OCI-LY7 (cell line): ENCODE measurements at regions not wholly inside any gene's neighbourhood (a gene's known extent, or its start where the extent isn't known, plus 50 kb on each side); places are given as distances from the start of the nearest gene placed in this dataset.

Experiments
- BruUV-seq: library from RNA; stranded (reverse); fragments of 400-500 nt; replicated peaks from 2 replicates; lab custom pipeline; 2021; lab: Mats Ljungman, UMichigan
- CTCF ChIA-PET: fragments of 300-600 bp; sonication (Branson Sonifier 250); formaldehyde crosslinking; loops from one replicate; lab custom pipeline; 2022; ENCODE audit warnings: antibody characterized with exemption; ENCODE audit not compliant: unreplicated experiment; lab: Charles Lee
- POLR2A ChIA-PET: fragments of 300-600 bp; sonication (Branson Sonifier 250); formaldehyde crosslinking; loops from one replicate; lab custom pipeline; 2022; ENCODE audit warnings: antibody characterized with exemption; lab: Charles Lee
- DNase-seq: peaks from one replicate; pipeline ENCODE4 v3.0.0-alpha.2; 2015; ENCODE audit warnings: low spot score
- H2AFZ ChIP-seq: fragments of 200-600 bp; sonication (generic), shearing (Covaris generic); 2 replicates; pipeline ENCODE4 v1.6.1; 2014; ENCODE audit warnings: mild to moderate bottlenecking, antibody characterized with exemption, low read length, moderate library complexity
- H3K27ac ChIP-seq: fragments of 200-600 bp; sonication (generic); 2 replicates; pipeline ENCODE4 v1.5.1; 2014; ENCODE audit warnings: mixed run types, low read depth, mild to moderate bottlenecking, moderate library complexity, low read length, inconsistent platforms; ENCODE audit not compliant: poor library complexity, severe bottlenecking
- H3K36me3 ChIP-seq: fragments of 200-600 bp; sonication (generic); 2 replicates; pipeline ENCODE4 v1.6.1; 2014; ENCODE audit warnings: mild to moderate bottlenecking, antibody characterized with exemption, low read length, moderate library complexity, mixed read lengths; ENCODE audit not compliant: insufficient read depth
- H3K4me1 ChIP-seq: fragments of 200-600 bp; sonication (generic); 2 replicates; pipeline ENCODE4 v1.5.1; 2014; ENCODE audit warnings: mild to moderate bottlenecking, low read length; ENCODE audit not compliant: insufficient read depth, poor library complexity, severe bottlenecking
- H3K4me2 ChIP-seq: fragments of 200-600 bp; sonication (generic); 2 replicates; pipeline ENCODE4 v1.6.1; 2014; ENCODE audit warnings: mild to moderate bottlenecking, low read length
- H3K4me3 ChIP-seq: fragments of 200-600 bp; sonication (generic); 2 replicates; pipeline ENCODE4 v1.5.1; 2014; ENCODE audit warnings: mild to moderate bottlenecking, low read depth, low read length; ENCODE audit not compliant: poor library complexity, severe bottlenecking
- H3K79me2 ChIP-seq: fragments of 200-600 bp; sonication (generic); 2 replicates; pipeline ENCODE4 v1.6.1; 2016; ENCODE audit warnings: low read depth, mild to moderate bottlenecking, low read length, moderate library complexity, mixed read lengths; ENCODE audit not compliant: insufficient read depth
- H3K9me2 ChIP-seq: fragments of 200-600 bp; sonication (generic); 2 replicates; pipeline ENCODE4 v1.6.1; 2016; ENCODE audit warnings: mild to moderate bottlenecking, low read length, mixed read lengths; ENCODE audit not compliant: insufficient read depth
- H3K9me3 ChIP-seq: fragments of 200-600 bp; sonication (generic); 2 replicates; pipeline ENCODE4 v1.6.1; 2014; ENCODE audit warnings: mild to moderate bottlenecking, mixed run types, low read length, mixed read lengths
- H4K20me1 ChIP-seq: fragments of 200-600 bp; sonication (generic); 2 replicates; pipeline ENCODE4 v1.6.1; 2014; ENCODE audit warnings: mild to moderate bottlenecking, antibody characterized with exemption, low read length, moderate library complexity, mixed read lengths; ENCODE audit not compliant: insufficient read depth
- CTCF ChIP-seq: fragments of 200-600 bp; sonication (generic); conservative IDR thresholded peaks from 2 replicates; pipeline ENCODE4 v1.5.1; 2014; ENCODE audit warnings: mild to moderate bottlenecking, antibody characterized with exemption, low read length, moderate library complexity, mixed read lengths
- EZH2phosphoT487 ChIP-seq: fragments of 200-600 bp; sonication (generic); IDR thresholded peaks from 2 replicates; pipeline ENCODE4 v1.6.1; 2018; ENCODE audit warnings: low read depth, borderline replicate concordance, mild to moderate bottlenecking, mixed run types, antibody characterized with exemption, low read length, moderate library complexity, mixed read lengths
- intact Hi-C: fragments of 100-400 bp; cut with micrococcal nuclease; formaldehyde crosslinking; loops from one replicate; pipeline ENCODE4 v1.10.0; 2022; ENCODE audit not compliant: unreplicated experiment

- Histone ChIP-seq H4K20me1 (no peaks in the 10 kb centered on the region), H3K27ac (no peak overlapping the region), H3K9me2 (no peaks in the 10 kb centered on the region), H3K36me3 (no peaks in the 10 kb centered on the region), H2AFZ (no peak overlapping the region), H3K9me3 (no peaks in the 10 kb centered on the region), H3K4me3 (no peak overlapping the region), H3K4me2 (no peak overlapping the region), H3K79me2 (no peaks in the 10 kb centered on the region), H3K4me1 (no peaks in the 10 kb centered on the region)
- TF ChIP-seq EZH2phosphoT487 (no peak), CTCF (no peak)
- POLR2A ChIA-PET: interaction anchor here (0.7 kb wide), 1 partner anchor 999 kb away, joined by 3 read pairs; no protein-coding TSS in a partner anchor
- no peak for DNase-seq
- CTCF ChIA-PET: no interaction called here
- no TSS peak for BruUV-seq
- intact Hi-C loops: no loop called here
Measured at GRCh38 chr6:139970591-139970991, 596.1 kb upstream of the CITED2 start.

GRCh38 chr6:139967497-139967896 is 593.0 kb upstream of the CITED2 start:
- Histone ChIP-seq H3K27ac (no peak overlapping the region), H3K4me2 (no peak overlapping the region), H3K4me3 (no peak overlapping the region), H3K36me3 (no peaks in the 10 kb centered on the region), H2AFZ (no peak overlapping the region), H4K20me1 (no peaks in the 10 kb centered on the region), H3K79me2 (no peaks in the 10 kb centered on the region), H3K9me2 (no peaks in the 10 kb centered on the region), H3K9me3 (no peaks in the 10 kb centered on the region), H3K4me1 (no peaks in the 10 kb centered on the region)
- ChIA-PET CTCF (no interaction called here), POLR2A (no interaction called here)
- intact Hi-C loops: no loop called here
- TF ChIP-seq EZH2phosphoT487: no peak
- TF ChIP-seq CTCF: no peak
- no peak for DNase-seq
- BruUV-seq: no TSS peak

- no TSS peak for BruUV-seq
- H2AFZ ChIP-seq: no peak overlapping the region
- H4K20me1 ChIP-seq: no peaks in the 10 kb centered on the region
- H3K27ac ChIP-seq: no peak overlapping the region
- H3K9me2 ChIP-seq: no peaks in the 10 kb centered on the region
- H3K79me2 ChIP-seq: no peaks in the 10 kb centered on the region
- ChIA-PET POLR2A (no interaction called here), CTCF (no interaction called here)
- H3K4me2 ChIP-seq: no peak overlapping the region
- no peaks in the 10 kb centered on the region for H3K9me3 ChIP-seq
- TF ChIP-seq EZH2phosphoT487 (no peak), CTCF (no peak)
- intact Hi-C loops: no loop called here
- no peak overlapping the region for H3K4me3 ChIP-seq
- H3K36me3 ChIP-seq: no peaks in the 10 kb centered on the region
- no peaks in the 10 kb centered on the region for H3K4me1 ChIP-seq
- DNase-seq: no peak
Measured at GRCh38 chr6:139965393-139965792, 590.9 kb upstream of the CITED2 start.
